GM12875 (cell line): ENCODE measurements at regions not wholly inside any gene's neighbourhood (a gene's known extent, or its start where the extent isn't known, plus 50 kb on each side); places are given as distances from the start of the nearest gene placed in this dataset.
A peak's percentile ranks its signal among the peaks of the same experiment; 100 is the strongest.

Experiments used
- H3K4me3 ChIP-seq: one replicate; pipeline ENCODE4 v1.5.1; 2011; ENCODE audit warnings: low read depth, low read length, control low read depth
- CTCF ChIP-seq: IDR thresholded peaks from 2 replicates; pipeline ENCODE4 v1.5.1; 2011; ENCODE audit warnings: low read depth, mild to moderate bottlenecking, control low read depth, inconsistent platforms, low read length, moderate library complexity, borderline replicate concordance; ENCODE audit not compliant: insufficient read depth

GRCh38 chr6:105740946-105741645 lies 338.2 kb upstream of the PREP start:
- no peak for TF ChIP-seq CTCF
- H3K4me3 ChIP-seq = no peak overlapping the region

- no peak overlapping the region for H3K4me3 ChIP-seq
These were observed 336.9 kb upstream of the PREP start for GRCh38 chr6:105739764-105740163.

GRCh38 chr6:105733556-105734162 lies 330.8 kb upstream of the PREP start:
- TF ChIP-seq CTCF = peak; percentile 39; the same call in 1 of the 2 replicates

More at GRCh38 chr6:105739764-105740163, 336.9 kb upstream of the PREP start:
- TF ChIP-seq CTCF = no peak

GRCh38 chr6:105728995-105729394 lies 326.1 kb upstream of the PREP start:
- H3K4me3 ChIP-seq = no peak overlapping the region
- no peak for TF ChIP-seq CTCF

More at GRCh38 chr6:105733556-105734162, 330.8 kb upstream of the PREP start:
- no peak overlapping the region for H3K4me3 ChIP-seq

- no peak for TF ChIP-seq CTCF
- no peak overlapping the region for H3K4me3 ChIP-seq
These were observed 324.2 kb upstream of the PREP start for GRCh38 chr6:105726902-105727655.

GRCh38 chr6:105714846-105715245 lies 312.0 kb upstream of the PREP start:
- H3K4me3 ChIP-seq = no peak overlapping the region
- no peak for TF ChIP-seq CTCF
